ENCODE measurements at regions not wholly inside any gene's neighbourhood (a gene's known extent, or its start where the extent isn't known, plus 50 kb on each side); places are given as distances from the start of the nearest gene placed in this dataset.

- TF ChIP-seq CTCF (conservative IDR thresholded peaks at IDR 0.05) (no peak), EZH2 (IDR thresholded peaks at IDR 0.05; ENCODE audit: low read depth) (no peak)
These were observed 287.2 kb upstream of the HS3ST1 start for GRCh38 chr4:11715753-11716521.

Measured in PC-9 (cell line).